Activated CD8-positive, alpha-beta T cell treated with anti-CD3 and anti-CD28 coated beads, Interleukin-2, amount 10 ng/mL, durations not matched to agents 7 days and 5 days (primary cell): ENCODE measurements at regions not wholly inside any gene's neighbourhood (a gene's known extent, or its start where the extent isn't known, plus 50 kb on each side); places are given as distances from the start of the nearest gene placed in this dataset.

Source experiments
- ATAC-seq: fragments of 150-1000 bp; cut with Tn5 transposase; one replicate; pipeline ENCODE4 v1.10.0; 2021; ENCODE audit warnings: moderate library complexity
- CTCF ChIA-PET: fragments of 350-600 bp; sonication (Branson Sonifier 250); formaldehyde crosslinking; loops from one replicate; lab custom pipeline; 2021; ENCODE audit warnings: antibody characterized with exemption; lab: Charles Lee
- POLR2A ChIA-PET: fragments of 350-600 bp; sonication (Branson Sonifier 250); formaldehyde crosslinking; loops from one replicate; lab custom pipeline; 2021; ENCODE audit warnings: antibody characterized with exemption; lab: Charles Lee
- DNase-seq: peaks from one replicate; pipeline ENCODE4 v3.0.0-alpha.2; 2020
- H3K27ac Mint-ChIP-seq: one replicate; pipeline ENCODE4 v1.8.0; 2021; ENCODE audit warnings: mild to moderate bottlenecking, mixed read lengths
- H3K27me3 Mint-ChIP-seq: one replicate; pipeline ENCODE4 v1.8.0; 2021; ENCODE audit warnings: low read depth, mixed read lengths
- H3K36me3 Mint-ChIP-seq: one replicate; pipeline ENCODE4 v1.8.0; 2021; ENCODE audit warnings: low read depth, mixed read lengths
- H3K4me1 Mint-ChIP-seq: one replicate; pipeline ENCODE4 v1.8.0; 2021; ENCODE audit warnings: low read depth, mixed read lengths
- H3K4me3 Mint-ChIP-seq: one replicate; pipeline ENCODE4 v1.8.0; 2021; ENCODE audit warnings: mild to moderate bottlenecking, mixed read lengths
- H3K9me3 Mint-ChIP-seq: one replicate; pipeline ENCODE4 v1.8.0; 2022; ENCODE audit warnings: mixed read lengths; ENCODE audit not compliant: insufficient read depth

GRCh38 chr1:238681451-238681850 lies 704.9 kb upstream of the CHRM3 start:
- no peaks in the 10 kb centered on the region for H3K27me3 Mint-ChIP-seq
- no peak overlapping the region for H3K4me3 Mint-ChIP-seq
- H3K36me3 Mint-ChIP-seq, result no peaks in the 10 kb centered on the region
- peaks cover 3% of the 10 kb centered on the region for H3K9me3 Mint-ChIP-seq
- no peak overlapping the region for H3K27ac Mint-ChIP-seq
- ChIA-PET POLR2A (no interaction called here), CTCF (no interaction called here)
- ATAC-seq (no peak), DNase-seq (no peak)
- H3K4me1 Mint-ChIP-seq, result no peaks in the 10 kb centered on the region

- no peaks in the 10 kb centered on the region for H3K27me3 Mint-ChIP-seq
- ChIA-PET POLR2A (no interaction called here), CTCF (no interaction called here)
- H3K36me3 Mint-ChIP-seq, result no peaks in the 10 kb centered on the region
- H3K4me3 Mint-ChIP-seq, result no peak overlapping the region
- no peaks in the 10 kb centered on the region for H3K4me1 Mint-ChIP-seq
- ATAC-seq, result no peak
- H3K9me3 Mint-ChIP-seq, result peaks cover 3% of the 10 kb centered on the region
- no peak for DNase-seq
- no peak overlapping the region for H3K27ac Mint-ChIP-seq
Observed at GRCh38 chr1:238681021-238681420, 705.3 kb upstream of the CHRM3 start.

- no peaks in the 10 kb centered on the region for H3K36me3 Mint-ChIP-seq
- DNase-seq, result no peak
- POLR2A ChIA-PET, result no interaction called here
Observed at GRCh38 chr1:238677567-238677966, 708.8 kb upstream of the CHRM3 start.

GRCh38 chr1:238675221-238675620 lies 711.1 kb upstream of the CHRM3 start:
- Mint-ChIP-seq H3K4me1 (no peaks in the 10 kb centered on the region), H3K9me3 (peaks cover 4% of the 10 kb centered on the region), H3K27ac (no peak overlapping the region), H3K4me3 (no peak overlapping the region), H3K27me3 (no peaks in the 10 kb centered on the region), H3K36me3 (no peaks in the 10 kb centered on the region)
- POLR2A ChIA-PET, result no interaction called here
- CTCF ChIA-PET, result no interaction called here
- no peak for ATAC-seq
- DNase-seq, result no peak

More at GRCh38 chr1:238677567-238677966, 708.8 kb upstream of the CHRM3 start:
- Mint-ChIP-seq H3K27me3 (no peaks in the 10 kb centered on the region), H3K9me3 (no peaks in the 10 kb centered on the region), H3K4me3 (no peak overlapping the region), H3K27ac (no peak overlapping the region), H3K4me1 (no peaks in the 10 kb centered on the region)
- no peak for ATAC-seq
- CTCF ChIA-PET, result no interaction called here

GRCh38 chr1:238674316-238674715 lies 712.1 kb upstream of the CHRM3 start:
- Mint-ChIP-seq H3K4me1 (no peaks in the 10 kb centered on the region), H3K9me3 (peaks cover 4% of the 10 kb centered on the region), H3K27me3 (no peaks in the 10 kb centered on the region), H3K36me3 (no peaks in the 10 kb centered on the region), H3K4me3 (no peak overlapping the region), H3K27ac (no peak overlapping the region)
- CTCF ChIA-PET, result no interaction called here
- POLR2A ChIA-PET, result no interaction called here
- ATAC-seq, result no peak
- DNase-seq, result no peak

- Mint-ChIP-seq H3K9me3 (peaks cover 4% of the 10 kb centered on the region), H3K4me1 (no peaks in the 10 kb centered on the region), H3K27me3 (no peaks in the 10 kb centered on the region), H3K36me3 (no peaks in the 10 kb centered on the region), H3K4me3 (no peak overlapping the region), H3K27ac (no peak overlapping the region)
- CTCF ChIA-PET, result no interaction called here
- DNase-seq (no peak), ATAC-seq (no peak)
- POLR2A ChIA-PET, result no interaction called here
Observed at GRCh38 chr1:238673561-238673960, 712.8 kb upstream of the CHRM3 start.

GRCh38 chr1:238672806-238673205 lies 713.6 kb upstream of the CHRM3 start:
- ChIA-PET CTCF (no interaction called here), POLR2A (no interaction called here)
- Mint-ChIP-seq H3K27ac (no peak overlapping the region), H3K27me3 (no peaks in the 10 kb centered on the region), H3K9me3 (peaks cover 4% of the 10 kb centered on the region), H3K4me1 (no peaks in the 10 kb centered on the region), H3K36me3 (no peaks in the 10 kb centered on the region), H3K4me3 (no peak overlapping the region)
- DNase-seq, result no peak
- ATAC-seq, result no peak

- H3K27ac Mint-ChIP-seq, result no peak overlapping the region
- no peak overlapping the region for H3K4me3 Mint-ChIP-seq
- H3K36me3 Mint-ChIP-seq, result no peaks in the 10 kb centered on the region
- peaks cover 4% of the 10 kb centered on the region for H3K9me3 Mint-ChIP-seq
- CTCF ChIA-PET, result no interaction called here
- DNase-seq (no peak), ATAC-seq (no peak)
- no peaks in the 10 kb centered on the region for H3K27me3 Mint-ChIP-seq
- POLR2A ChIA-PET, result no interaction called here
- H3K4me1 Mint-ChIP-seq, result no peaks in the 10 kb centered on the region
Observed at GRCh38 chr1:238672262-238672661, 714.1 kb upstream of the CHRM3 start.

GRCh38 chr1:238664139-238664538 lies 722.2 kb upstream of the CHRM3 start:
- POLR2A ChIA-PET, result no interaction called here
- Mint-ChIP-seq H3K27me3 (no peaks in the 10 kb centered on the region), H3K4me3 (no peak overlapping the region), H3K9me3 (peaks cover 11% of the 10 kb centered on the region), H3K36me3 (no peaks in the 10 kb centered on the region), H3K4me1 (no peaks in the 10 kb centered on the region), H3K27ac (no peak overlapping the region)
- no peak for DNase-seq
- no peak for ATAC-seq
- CTCF ChIA-PET, result no interaction called here

GRCh38 chr1:238660849-238661248 lies 725.5 kb upstream of the CHRM3 start:
- Mint-ChIP-seq H3K36me3 (no peaks in the 10 kb centered on the region), H3K4me1 (no peaks in the 10 kb centered on the region), H3K27ac (no peak overlapping the region), H3K27me3 (no peaks in the 10 kb centered on the region), H3K9me3 (peaks cover 4% of the 10 kb centered on the region), H3K4me3 (no peak overlapping the region)
- DNase-seq, result no peak
- CTCF ChIA-PET, result no interaction called here
- ATAC-seq, result no peak
- POLR2A ChIA-PET, result no interaction called here

- ATAC-seq, result no peak
- Mint-ChIP-seq H3K27me3 (no peaks in the 10 kb centered on the region), H3K4me3 (no peak overlapping the region), H3K27ac (no peak overlapping the region), H3K4me1 (no peaks in the 10 kb centered on the region), H3K36me3 (no peaks in the 10 kb centered on the region), H3K9me3 (peaks cover 4% of the 10 kb centered on the region)
- ChIA-PET POLR2A (no interaction called here), CTCF (no interaction called here)
- DNase-seq, result no peak
Observed at GRCh38 chr1:238658763-238659162, 727.6 kb upstream of the CHRM3 start.

GRCh38 chr1:238653693-238654321 lies 732.6 kb upstream of the CHRM3 start:
- no peaks in the 10 kb centered on the region for H3K4me1 Mint-ChIP-seq
- no peak for ATAC-seq
- no peaks in the 10 kb centered on the region for H3K27me3 Mint-ChIP-seq
- H3K27ac Mint-ChIP-seq, result no peak overlapping the region
- H3K4me3 Mint-ChIP-seq, result no peak overlapping the region
- DNase-seq, result no peak
- CTCF ChIA-PET, result no interaction called here
- H3K9me3 Mint-ChIP-seq, result no peaks in the 10 kb centered on the region
- POLR2A ChIA-PET, result no interaction called here
- no peaks in the 10 kb centered on the region for H3K36me3 Mint-ChIP-seq

- H3K36me3 Mint-ChIP-seq, result no peaks in the 10 kb centered on the region
- no peak overlapping the region for H3K27ac Mint-ChIP-seq
- DNase-seq, result no peak
- H3K9me3 Mint-ChIP-seq, result no peaks in the 10 kb centered on the region
- no peaks in the 10 kb centered on the region for H3K4me1 Mint-ChIP-seq
- ChIA-PET CTCF (no interaction called here), POLR2A (no interaction called here)
- no peaks in the 10 kb centered on the region for H3K27me3 Mint-ChIP-seq
- no peak overlapping the region for H3K4me3 Mint-ChIP-seq
- no peak for ATAC-seq
Observed at GRCh38 chr1:238652346-238652968, 733.9 kb upstream of the CHRM3 start.
